Naive thymus-derived CD4-positive, alpha-beta T cell (primary cell): ENCODE measurements at regions not wholly inside any gene's neighbourhood (a gene's known extent, or its start where the extent isn't known, plus 50 kb on each side); places are given as distances from the start of the nearest gene placed in this dataset.

ENCODE experiments used
- ATAC-seq: fragments of 150-1000 bp; cut with Tn5 transposase; 2 replicates; pipeline ENCODE4 v1.10.0; 2021; ENCODE audit warnings: mild to moderate bottlenecking, moderate library complexity
- CTCF ChIA-PET: fragments of 350-600 bp; sonication (Branson Sonifier 250); formaldehyde crosslinking; loops from one replicate; lab custom pipeline; 2021; ENCODE audit warnings: antibody characterized with exemption; lab: Charles Lee
- POLR2A ChIA-PET: fragments of 350-600 bp; sonication (Branson Sonifier 250); formaldehyde crosslinking; loops from one replicate; lab custom pipeline; 2021; ENCODE audit warnings: antibody characterized with exemption, inconsistent platforms; lab: Charles Lee
- DNase-seq, 9 donors: peaks; one replicate each; pipeline versions ENCODE4 v3.0.0 to v3.0.0-alpha.2; 2020 to 2022; ENCODE audit warnings: mixed read lengths in 1 of 9
- H3K27ac ChIP-seq: one replicate; pipeline ENCODE4 v1.7.0; 2013; ENCODE audit warnings: mild to moderate bottlenecking, low read depth, low read length, moderate library complexity
- H3K27me3 ChIP-seq, 2 donors: one replicate each; pipeline ENCODE4 v1.7.0; 2013; ENCODE audit warnings: low read length in 2 of 2, mild to moderate bottlenecking in 2 of 2, moderate library complexity in 2 of 2; ENCODE audit not compliant: control insufficient read depth in 2 of 2, insufficient read depth in 2 of 2
- H3K36me3 ChIP-seq, 3 experiments: 1 replicate in 2 of 3; 2 replicates in 1 of 3; pipeline ENCODE4 v1.7.0; 2013; ENCODE audit warnings: low read length in 3 of 3, mild to moderate bottlenecking in 3 of 3, moderate library complexity in 1 of 3; ENCODE audit not compliant: insufficient read depth in 3 of 3, control insufficient read depth in 2 of 3
- H3K4me1 ChIP-seq, 2 donors: one replicate each; pipeline ENCODE4 v1.7.0; 2013; ENCODE audit warnings: low read length in 2 of 2, mild to moderate bottlenecking in 2 of 2, moderate library complexity in 1 of 2; ENCODE audit not compliant: control insufficient read depth in 2 of 2, insufficient read depth in 2 of 2
- H3K4me3 ChIP-seq: 2 replicates; pipeline ENCODE4 v1.7.0; 2013; ENCODE audit warnings: mild to moderate bottlenecking, low read length
- H3K9me3 ChIP-seq, 3 experiments: 1 replicate in 2 of 3; 2 replicates in 1 of 3; pipeline ENCODE4 v1.7.0; 2013; ENCODE audit warnings: low read length in 3 of 3; ENCODE audit not compliant: control insufficient read depth in 2 of 3
- H3K27ac Mint-ChIP-seq, 9 donors: one replicate each; pipeline ENCODE4 v1.8.0; 2020 to 2022; ENCODE audit warnings: mixed read lengths in 9 of 9, mild to moderate bottlenecking in 8 of 9, moderate library complexity in 5 of 9, inconsistent platforms in 2 of 9
- H3K27me3 Mint-ChIP-seq, 5 donors: one replicate each; pipeline ENCODE4 v1.8.0; 2021 to 2022; ENCODE audit warnings: mixed read lengths in 5 of 5, mild to moderate bottlenecking in 1 of 5
- H3K36me3 Mint-ChIP-seq, 5 donors: one replicate each; pipeline ENCODE4 v1.8.0; 2020 to 2022; ENCODE audit warnings: mixed read lengths in 5 of 5, mild to moderate bottlenecking in 3 of 5, inconsistent platforms in 1 of 5
- H3K4me1 Mint-ChIP-seq, 7 donors: one replicate each; pipeline ENCODE4 v1.8.0; 2020 to 2022; ENCODE audit warnings: mixed read lengths in 7 of 7, mild to moderate bottlenecking in 3 of 7, inconsistent platforms in 1 of 7
- H3K4me3 Mint-ChIP-seq, 10 donors: one replicate each; pipeline ENCODE4 v1.8.0; 2020 to 2022; ENCODE audit warnings: mild to moderate bottlenecking in 10 of 10, mixed read lengths in 10 of 10, moderate library complexity in 6 of 10, inconsistent platforms in 2 of 10
- H3K9me3 Mint-ChIP-seq, 11 donors: one replicate each; pipeline ENCODE4 v1.8.0; 2020 to 2022; ENCODE audit warnings: mixed read lengths in 11 of 11, mild to moderate bottlenecking in 4 of 11, inconsistent platforms in 1 of 11, moderate library complexity in 1 of 11
- intact Hi-C, 2 donors: fragments of 100-400 bp; cut with micrococcal nuclease; formaldehyde crosslinking; loops; one replicate each; pipeline ENCODE4 v1.15.1; 2023

DNA sequence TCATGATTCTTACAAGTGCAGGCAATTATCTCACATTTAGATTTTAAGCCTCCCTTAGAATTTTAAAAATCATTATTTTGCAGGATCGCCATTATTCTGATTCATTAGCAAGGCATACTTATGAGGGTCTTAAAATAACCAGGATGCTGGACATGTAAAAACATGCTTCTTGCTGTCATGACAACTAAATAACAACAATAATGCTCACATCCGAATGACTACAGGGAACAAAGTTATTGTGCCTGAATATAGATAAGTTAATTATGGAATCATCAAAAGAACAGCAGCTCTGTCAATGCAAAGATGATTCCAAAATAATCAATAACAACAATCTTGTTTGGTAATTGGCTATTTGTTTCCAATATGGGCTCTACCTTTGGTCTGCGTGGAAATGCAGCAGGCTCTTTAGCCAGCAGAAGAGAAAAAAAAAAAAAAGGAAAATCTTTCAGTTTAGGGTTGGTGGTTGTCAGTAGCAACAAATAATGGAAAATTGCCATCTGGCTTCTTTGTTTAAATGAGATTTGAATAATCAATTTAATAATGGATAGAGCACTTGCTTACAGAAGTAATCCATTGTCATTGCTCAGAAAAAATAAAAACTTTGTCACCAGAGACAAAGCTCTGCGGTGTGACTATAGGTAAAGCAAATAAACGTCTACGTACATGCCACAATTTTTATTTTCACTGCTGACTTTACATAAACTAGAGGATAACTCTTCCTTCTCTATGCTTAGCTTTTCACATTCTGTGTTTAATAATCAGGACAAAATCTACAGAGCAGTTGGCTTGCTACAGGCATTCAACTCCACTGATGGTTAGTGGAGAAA is 468.9 kb upstream of the TSHZ3 start:
- H3K27me3 ChIP-seq = no peaks in the 10 kb centered on the region
- no peak overlapping the region for H3K27ac ChIP-seq
- no peak for DNase-seq
- POLR2A ChIA-PET = no interaction called here
- H3K36me3 ChIP-seq = no peaks in the 10 kb centered on the region
- H3K9me3 ChIP-seq = no peaks in the 10 kb centered on the region
- Mint-ChIP-seq H3K27me3 (peaks cover 0 to 9% (median 0%) of the 10 kb centered on the region in 5 donors), H3K36me3 (no peaks in the 10 kb centered on the region), H3K4me3 (no peak overlapping the region), H3K4me1 (peaks cover 0 to 3% (median 0%) of the 10 kb centered on the region in 7 donors), H3K9me3 (peaks cover 0 to 18% (median 7%) of the 10 kb centered on the region in 11 donors), H3K27ac (no peak overlapping the region)
- CTCF ChIA-PET = no interaction called here
- no peaks in the 10 kb centered on the region for H3K4me1 ChIP-seq
- intact Hi-C loops = no loop called here
- no peak for ATAC-seq
- H3K4me3 ChIP-seq = no peak overlapping the region

GRCh38 chr19:31818798-31819105 is 469.5 kb upstream of the TSHZ3 start:
- Mint-ChIP-seq H3K36me3 (no peaks in the 10 kb centered on the region), H3K4me1 (peaks cover 0 to 3% (median 0%) of the 10 kb centered on the region in 7 donors), H3K27ac (no peak overlapping the region), H3K4me3 (no peak overlapping the region), H3K9me3 (peaks cover 0 to 18% (median 7%) of the 10 kb centered on the region in 11 donors), H3K27me3 (peaks cover 0 to 9% (median 0%) of the 10 kb centered on the region in 5 donors)
- H3K36me3 ChIP-seq = no peaks in the 10 kb centered on the region
- ChIA-PET POLR2A (no interaction called here), CTCF (no interaction called here)
- ATAC-seq = no peak
- DNase-seq = no peak
- H3K4me1 ChIP-seq = no peaks in the 10 kb centered on the region
- H3K27ac ChIP-seq = no peak overlapping the region
- intact Hi-C loops = no loop called here
- H3K9me3 ChIP-seq = no peaks in the 10 kb centered on the region
- H3K4me3 ChIP-seq = no peak overlapping the region
- no peaks in the 10 kb centered on the region for H3K27me3 ChIP-seq

DNA sequence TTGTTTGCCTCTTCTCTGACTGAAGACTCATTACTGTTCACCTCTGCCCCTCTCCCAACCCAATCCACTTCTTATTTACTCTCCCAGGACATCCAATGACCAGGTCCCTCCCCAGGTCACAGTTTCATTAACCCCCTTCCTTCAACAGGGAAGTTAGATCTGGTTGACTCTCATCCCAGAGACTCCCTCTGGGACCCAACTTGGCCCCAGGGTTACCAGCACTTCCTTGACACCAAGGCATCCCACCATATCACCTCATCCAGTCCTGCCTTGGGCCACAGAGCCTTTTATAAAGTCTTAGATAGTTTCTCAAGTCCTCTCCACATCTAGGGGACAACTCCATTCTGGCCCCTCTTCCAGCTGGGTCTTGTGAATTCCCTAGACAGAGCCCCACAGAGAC is 470.6 kb upstream of the TSHZ3 start:
- CTCF ChIA-PET = no interaction called here
- peaks cover 0 to 9% (median 0%) of the 10 kb centered on the region in 5 donors for H3K27me3 Mint-ChIP-seq
- no peaks in the 10 kb centered on the region for H3K36me3 ChIP-seq
- no peaks in the 10 kb centered on the region for H3K27me3 ChIP-seq
- intact Hi-C loops = no loop called here
- no peak overlapping the region for H3K27ac ChIP-seq
- H3K4me3 ChIP-seq = no peak overlapping the region
- POLR2A ChIA-PET = no interaction called here
- no peak overlapping the region for H3K27ac Mint-ChIP-seq
- ATAC-seq = no peak
- no peak for DNase-seq
- no peaks in the 10 kb centered on the region for H3K36me3 Mint-ChIP-seq
- no peak overlapping the region for H3K4me3 Mint-ChIP-seq
- peaks cover 0 to 15% (median 6%) of the 10 kb centered on the region in 11 donors for H3K9me3 Mint-ChIP-seq
- H3K4me1 ChIP-seq = no peaks in the 10 kb centered on the region
- H3K4me1 Mint-ChIP-seq = peaks cover 0 to 3% (median 0%) of the 10 kb centered on the region in 7 donors
- H3K9me3 ChIP-seq = no peaks in the 10 kb centered on the region

- DNase-seq = no peak
- CTCF ChIA-PET = no interaction called here
- Mint-ChIP-seq H3K4me1 (peaks cover 0 to 3% (median 0%) of the 10 kb centered on the region in 7 donors), H3K36me3 (no peaks in the 10 kb centered on the region), H3K9me3 (peaks cover 0 to 16% (median 8%) of the 10 kb centered on the region in 11 donors), H3K4me3 (no peak overlapping the region), H3K27ac (peak overlapping the region in 1 of 9 donors; percentile 32), H3K27me3 (peaks cover 0 to 15% (median 0%) of the 10 kb centered on the region in 5 donors)
- Histone ChIP-seq H3K27me3 (no peaks in the 10 kb centered on the region), H3K9me3 (no peaks in the 10 kb centered on the region), H3K4me3 (no peak overlapping the region), H3K4me1 (no peaks in the 10 kb centered on the region), H3K27ac (no peak overlapping the region), H3K36me3 (no peaks in the 10 kb centered on the region)
- no peak for ATAC-seq
- intact Hi-C loops = no loop called here
- POLR2A ChIA-PET = no interaction called here
Measured at GRCh38 chr19:31821346-31821745, 472.1 kb upstream of the TSHZ3 start.

DNA sequence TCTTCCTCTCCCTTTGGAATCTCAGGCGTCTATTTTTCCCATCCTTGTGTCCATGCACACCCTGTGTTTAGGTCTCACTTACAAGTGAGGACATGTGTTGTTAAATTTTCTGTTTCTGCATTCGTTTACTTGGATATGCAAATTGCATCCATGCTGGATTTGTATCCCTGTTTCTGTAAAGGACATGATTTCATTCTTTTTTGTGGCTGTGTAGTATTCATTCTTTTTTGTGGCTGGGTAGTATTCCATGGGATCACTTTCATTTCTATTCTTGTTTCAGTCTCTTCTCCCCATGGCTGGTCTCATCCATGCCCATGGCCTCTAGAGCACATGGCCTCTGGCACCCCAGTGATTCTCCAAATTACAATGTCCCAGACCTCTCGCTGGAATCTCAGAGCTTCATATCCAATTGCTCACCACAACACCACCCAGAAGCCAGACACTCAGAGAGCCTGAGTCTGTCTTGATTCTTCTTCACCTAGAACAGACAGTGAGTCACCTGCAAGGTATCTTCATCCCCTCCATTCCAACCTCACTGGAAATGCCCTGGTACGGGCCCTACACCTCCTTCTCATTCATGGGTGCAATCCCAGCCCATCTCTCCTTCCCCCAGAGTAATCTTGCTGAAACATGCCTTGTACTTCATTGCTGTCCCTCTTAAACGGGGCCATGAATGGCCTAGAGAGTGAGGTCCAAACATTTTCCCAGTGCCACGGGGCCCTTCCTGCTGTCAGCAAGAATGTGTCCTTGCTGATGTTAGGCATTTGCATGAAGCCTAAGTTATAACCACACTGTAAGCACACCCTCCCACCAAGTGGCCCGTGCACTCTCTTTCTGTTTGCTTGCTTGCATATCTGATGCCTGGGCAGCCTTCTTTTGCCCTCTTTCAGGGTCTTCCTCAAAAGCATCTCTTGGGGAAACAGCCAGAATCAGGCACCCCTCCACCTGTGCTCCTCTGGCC is 476.2 kb upstream of the TSHZ3 start:
- Mint-ChIP-seq H3K27ac (peak overlapping the region in 1 of 9 donors; percentile 9), H3K4me1 (peaks cover 0 to 3% (median 0%) of the 10 kb centered on the region in 7 donors), H3K27me3 (peaks cover 0 to 14% (median 0%) of the 10 kb centered on the region in 5 donors), H3K4me3 (no peak overlapping the region), H3K36me3 (peaks cover 0 to 3% (median 0%) of the 10 kb centered on the region in 5 donors), H3K9me3 (peaks cover 0 to 14% (median 5%) of the 10 kb centered on the region in 11 donors)
- no peak overlapping the region for H3K4me3 ChIP-seq
- ChIA-PET POLR2A (no interaction called here), CTCF (no interaction called here)
- intact Hi-C loops = no loop called here
- H3K4me1 ChIP-seq = no peaks in the 10 kb centered on the region
- H3K27me3 ChIP-seq = no peaks in the 10 kb centered on the region
- DNase-seq = no peak
- ATAC-seq = no peak
- no peak overlapping the region for H3K27ac ChIP-seq
- H3K9me3 ChIP-seq = no peaks in the 10 kb centered on the region
- H3K36me3 ChIP-seq = no peaks in the 10 kb centered on the region

- intact Hi-C loops = no loop called here
- CTCF ChIA-PET = no interaction called here
- POLR2A ChIA-PET = no interaction called here
- ATAC-seq (no peak), DNase-seq (no peak)
- Histone ChIP-seq H3K36me3 (no peaks in the 10 kb centered on the region), H3K27me3 (no peaks in the 10 kb centered on the region), H3K4me3 (no peak overlapping the region), H3K9me3 (no peaks in the 10 kb centered on the region), H3K4me1 (no peaks in the 10 kb centered on the region), H3K27ac (no peak overlapping the region)
- H3K9me3 Mint-ChIP-seq = peaks cover 0 to 9% (median 4%) of the 10 kb centered on the region in 11 donors
- H3K4me3 Mint-ChIP-seq = no peak overlapping the region
- H3K27ac Mint-ChIP-seq = no peak overlapping the region
- peaks cover 0 to 3% (median 0%) of the 10 kb centered on the region in 5 donors for H3K36me3 Mint-ChIP-seq
- peaks cover 0 to under 1% (median 0%) of the 10 kb centered on the region in 7 donors for H3K4me1 Mint-ChIP-seq
- H3K27me3 Mint-ChIP-seq = peaks cover 0 to 15% (median 0%) of the 10 kb centered on the region in 5 donors
Measured at GRCh38 chr19:31826325-31826724, 477.1 kb upstream of the TSHZ3 start.
